Dermis microvascular lymphatic vessel endothelial cell (primary cell): ENCODE measurements at regions not wholly inside any gene's neighbourhood (a gene's known extent, or its start where the extent isn't known, plus 50 kb on each side); places are given as distances from the start of the nearest gene placed in this dataset.
"Not testable (repeated sequence)": the region's sequence is repeated elsewhere in the genome, so short reads cannot be mapped to it uniquely, and the experiment has no call there.

Experiments used
- DNase-seq, 2 donors: peaks; one replicate each; pipeline versions ENCODE4 v3.0.0 to v3.0.0-alpha.2; 2010; ENCODE audit warnings: low read depth in 2 of 2

DNA sequence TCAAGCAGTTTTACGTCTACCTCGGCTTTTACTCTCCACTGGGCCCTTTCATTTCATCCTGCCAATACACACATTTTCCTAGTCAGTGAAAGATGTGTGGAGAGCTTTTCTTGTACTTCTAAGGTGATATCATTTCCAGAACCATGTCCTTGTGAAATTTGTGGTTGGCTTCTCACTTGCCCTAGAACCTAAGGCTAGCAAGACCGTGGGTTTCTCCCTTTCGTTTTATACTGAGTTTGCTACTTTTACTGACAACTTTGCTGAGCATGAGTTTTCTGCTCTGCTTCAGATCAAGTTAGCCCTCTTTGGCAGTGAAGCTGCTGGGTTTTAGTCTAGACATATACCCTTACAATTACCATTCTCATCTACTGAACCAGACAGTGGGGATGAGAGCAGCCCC lies 95.7 kb upstream of the FRMPD4 start:
- no peak for DNase-seq

DNA sequence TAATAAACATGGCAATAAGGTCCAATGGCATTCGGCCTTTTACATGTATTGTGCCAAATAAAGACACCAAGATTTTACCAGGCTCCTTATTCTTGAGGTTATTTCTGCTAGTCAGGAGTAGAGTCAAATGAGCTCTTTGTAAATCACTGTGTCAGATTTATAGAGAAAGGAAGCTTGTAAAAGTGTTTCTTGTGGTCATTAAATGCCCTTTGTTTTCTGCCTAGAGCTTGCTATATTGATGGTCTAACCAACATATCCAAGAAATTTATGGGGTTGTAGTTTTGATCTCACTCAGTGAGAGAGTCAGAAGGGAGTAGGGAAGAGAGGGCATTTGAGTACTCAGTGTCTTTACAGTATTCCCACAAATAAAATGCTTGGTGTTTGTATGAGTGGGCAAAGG lies 86.2 kb upstream of the FRMPD4 start:
- DNase-seq = no peak

GRCh38 chrX:12058087-12058486 lies 80.2 kb upstream of the FRMPD4 start:
- peak in 1 of 2 donors; percentile 7 for DNase-seq

DNA sequence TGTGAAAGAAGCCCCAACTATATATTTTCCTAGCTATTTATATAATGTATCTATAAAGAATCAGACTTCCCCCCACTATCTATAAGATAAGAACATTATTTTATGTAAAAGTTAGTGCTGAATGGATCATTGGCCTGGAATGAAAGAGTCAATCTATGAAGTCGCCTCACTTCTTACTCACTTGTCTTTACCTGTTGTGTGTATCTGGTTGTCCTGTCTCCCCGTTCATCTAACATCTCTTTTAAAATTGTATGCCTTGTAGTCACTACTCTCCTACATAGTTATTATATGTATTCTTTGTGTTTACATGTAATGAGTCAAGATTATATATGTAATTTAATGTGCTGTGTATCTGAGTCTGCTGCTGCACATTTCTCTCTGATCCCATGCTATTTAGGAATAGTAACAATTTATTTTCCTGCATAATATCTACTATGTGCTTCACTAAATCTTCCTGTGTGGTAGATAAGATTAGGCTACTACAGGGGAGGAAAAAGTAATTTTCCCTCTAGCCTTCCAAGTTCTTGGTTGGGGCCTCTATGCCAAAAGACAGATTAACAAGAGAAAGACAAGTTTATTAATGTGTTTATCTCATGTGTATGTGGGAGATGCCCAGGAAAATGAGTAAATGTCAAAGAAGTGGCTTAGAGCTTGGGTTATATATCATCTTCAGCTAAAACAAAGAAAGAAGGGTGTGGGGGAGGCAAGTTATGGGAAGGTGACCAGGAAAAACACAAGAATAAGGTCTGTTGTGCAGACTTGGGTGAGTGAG lies 77.6 kb upstream of the FRMPD4 start:
- no peak for DNase-seq

GRCh38 chrX:12065251-12065650 lies 73.0 kb upstream of the FRMPD4 start:
- peak; percentile 9 to 40 for DNase-seq

- peak in 1 of 2 donors; percentile 2 for DNase-seq
Measured at GRCh38 chrX:12076046-12076445, 62.2 kb upstream of the FRMPD4 start.

DNA sequence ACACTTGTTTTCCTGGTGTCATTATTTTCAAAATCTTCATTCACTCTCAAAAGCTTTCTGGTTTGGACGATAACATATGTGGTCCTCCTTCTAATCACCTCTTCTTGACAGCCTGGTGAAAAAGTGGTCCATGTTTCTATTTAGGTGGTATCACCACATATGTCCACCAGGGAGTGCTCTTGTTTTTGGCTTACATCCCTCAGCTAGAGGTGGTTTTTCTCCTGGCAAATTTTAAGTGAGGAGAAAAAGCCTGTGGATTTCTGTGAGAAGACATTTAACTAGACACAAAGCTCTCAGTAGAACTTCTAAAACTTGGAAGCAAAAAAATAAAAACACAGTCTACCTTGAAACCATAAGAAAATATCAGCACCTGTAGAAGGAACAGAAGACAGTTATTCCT lies 58.0 kb upstream of the FRMPD4 start:
- peak; percentile 27 to 41 for DNase-seq

- DNase-seq = not testable (repeated sequence)
Measured at GRCh38 chrX:12082959-12083358, 55.3 kb upstream of the FRMPD4 start.
